Activated CD4-positive, alpha-beta T cell treated with anti-CD3 and anti-CD28 coated beads, Interleukin-2, amount 50 U/mL, for 16 hours (primary cell): ENCODE measurements at regions not wholly inside any gene's neighbourhood (a gene's known extent, or its start where the extent isn't known, plus 50 kb on each side); places are given as distances from the start of the nearest gene placed in this dataset.
"Not testable (repeated sequence)": the region's sequence is repeated elsewhere in the genome, so short reads cannot be mapped to it uniquely, and the experiment has no call there.

ENCODE experiments used
- DNase-seq: peaks from one replicate; pipeline ENCODE4 v3.0.0-alpha.2; 2020

- DNase-seq, result no peak
Measured at GRCh38 chr4:23161787-23162186, 469.1 kb downstream of the GBA3 start.

- no peak for DNase-seq
Measured at GRCh38 chr4:23153076-23153475, 460.3 kb downstream of the GBA3 start.

- DNase-seq, result no peak
Measured at GRCh38 chr4:23149815-23150214, 457.1 kb downstream of the GBA3 start.

- no peak for DNase-seq
Measured at GRCh38 chr4:23144707-23145106, 452.0 kb downstream of the GBA3 start.

- DNase-seq, result peak; percentile 33
Measured at GRCh38 chr4:23135792-23136645, 443.3 kb downstream of the GBA3 start.

- no peak for DNase-seq
Measured at GRCh38 chr4:23134331-23134730, 441.6 kb downstream of the GBA3 start.

GRCh38 chr4:23130845-23131244 is 438.1 kb downstream of the GBA3 start:
- DNase-seq, result no peak

GRCh38 chr4:23125118-23125517 is 432.4 kb downstream of the GBA3 start:
- no peak for DNase-seq

- DNase-seq, result no peak
Measured at GRCh38 chr4:23122666-23123400, 430.1 kb downstream of the GBA3 start.

- DNase-seq, result no peak
Measured at GRCh38 chr4:23120374-23120773, 427.6 kb downstream of the GBA3 start.

- DNase-seq, result no peak
Measured at GRCh38 chr4:23117826-23118225, 425.1 kb downstream of the GBA3 start.

GRCh38 chr4:23114538-23114937 is 421.8 kb downstream of the GBA3 start:
- DNase-seq, result peak; percentile 3

- DNase-seq, result no peak
Measured at GRCh38 chr4:23113104-23113503, 420.4 kb downstream of the GBA3 start.

GRCh38 chr4:23106516-23106915 is 413.8 kb downstream of the GBA3 start:
- no peak for DNase-seq

- DNase-seq, result no peak
Measured at GRCh38 chr4:23105759-23106370, 413.1 kb downstream of the GBA3 start.

GRCh38 chr4:23097251-23097650 is 404.5 kb downstream of the GBA3 start:
- no peak for DNase-seq

GRCh38 chr4:23091711-23092110 is 399.0 kb downstream of the GBA3 start:
- no peak for DNase-seq

GRCh38 chr4:23085249-23085568 is 392.5 kb downstream of the GBA3 start:
- DNase-seq, result no peak

- DNase-seq, result no peak
Measured at GRCh38 chr4:23084559-23085248, 392.0 kb downstream of the GBA3 start.

- DNase-seq, result no peak
Measured at GRCh38 chr4:23083391-23083790, 390.7 kb downstream of the GBA3 start.

- not testable (repeated sequence) for DNase-seq
Measured at GRCh38 chr4:23080171-23080570, 387.4 kb downstream of the GBA3 start.

GRCh38 chr4:23070848-23071570 is 378.3 kb downstream of the GBA3 start:
- no peak for DNase-seq

- no peak for DNase-seq
Measured at GRCh38 chr4:23068756-23069155, 376.0 kb downstream of the GBA3 start.
